Stomach (tissue), 4 donors: ENCODE measurements at regions not wholly inside any gene's neighbourhood (a gene's known extent, or its start where the extent isn't known, plus 50 kb on each side); places are given as distances from the start of the nearest gene placed in this dataset.

Experiments
- POLR2A ChIP-seq, 4 donors: fragments of 450-650 bp; IDR thresholded peaks; one replicate each; pipeline ENCODE4 v1.6.1; 2016; ENCODE audit warnings: antibody characterized with exemption in 4 of 4, control low read depth in 2 of 4, mild to moderate bottlenecking in 1 of 4, moderate library complexity in 1 of 4
- POLR2AphosphoS5 ChIP-seq, 3 donors: sonication (generic); formaldehyde crosslinking; IDR thresholded peaks; one replicate each; pipeline ENCODE4 v1.6.1; 2016; ENCODE audit warnings: antibody characterized with exemption in 3 of 3
- TF ChIP-seq, protein P1 (sequence below), 7 experiments: fragments of 450-650 bp in 4 of 7; fragments of 200-600 bp in 3 of 7; sonication (generic) in 3 of 7; IDR thresholded peaks; one replicate each; pipeline ENCODE4 v1.5.1; 2016 to 2019; ENCODE audit warnings: antibody characterized with exemption in 7 of 7, control low read depth in 2 of 7, mild to moderate bottlenecking in 1 of 7

DNA sequence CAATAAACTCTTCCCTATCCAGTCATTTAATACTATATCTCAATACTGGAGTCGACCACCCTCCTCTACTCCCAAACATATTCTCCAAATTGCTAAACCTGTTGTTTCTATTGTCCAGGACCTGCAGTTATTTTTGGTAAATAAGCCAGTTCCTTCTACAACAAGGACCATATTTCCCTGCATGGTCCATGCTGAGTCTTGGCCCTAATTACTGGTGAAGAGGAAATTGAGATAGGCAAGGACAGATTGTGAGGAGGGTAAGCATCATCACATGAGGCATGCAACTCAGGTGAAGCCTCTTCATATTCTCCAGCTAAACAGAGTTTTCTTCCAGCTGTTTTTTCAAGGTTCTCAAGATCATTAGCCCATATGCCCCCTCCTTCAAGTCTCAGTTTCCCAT lies 1193.6 kb downstream of the RAPGEF2 start:
- TF ChIP-seq, protein P1, sequence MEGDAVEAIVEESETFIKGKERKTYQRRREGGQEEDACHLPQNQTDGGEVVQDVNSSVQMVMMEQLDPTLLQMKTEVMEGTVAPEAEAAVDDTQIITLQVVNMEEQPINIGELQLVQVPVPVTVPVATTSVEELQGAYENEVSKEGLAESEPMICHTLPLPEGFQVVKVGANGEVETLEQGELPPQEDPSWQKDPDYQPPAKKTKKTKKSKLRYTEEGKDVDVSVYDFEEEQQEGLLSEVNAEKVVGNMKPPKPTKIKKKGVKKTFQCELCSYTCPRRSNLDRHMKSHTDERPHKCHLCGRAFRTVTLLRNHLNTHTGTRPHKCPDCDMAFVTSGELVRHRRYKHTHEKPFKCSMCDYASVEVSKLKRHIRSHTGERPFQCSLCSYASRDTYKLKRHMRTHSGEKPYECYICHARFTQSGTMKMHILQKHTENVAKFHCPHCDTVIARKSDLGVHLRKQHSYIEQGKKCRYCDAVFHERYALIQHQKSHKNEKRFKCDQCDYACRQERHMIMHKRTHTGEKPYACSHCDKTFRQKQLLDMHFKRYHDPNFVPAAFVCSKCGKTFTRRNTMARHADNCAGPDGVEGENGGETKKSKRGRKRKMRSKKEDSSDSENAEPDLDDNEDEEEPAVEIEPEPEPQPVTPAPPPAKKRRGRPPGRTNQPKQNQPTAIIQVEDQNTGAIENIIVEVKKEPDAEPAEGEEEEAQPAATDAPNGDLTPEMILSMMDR (IDR thresholded peaks at IDR 0.05) = no peak
- TF ChIP-seq POLR2A (IDR thresholded peaks at IDR 0.05) = no peak
- TF ChIP-seq POLR2AphosphoS5 (IDR thresholded peaks at IDR 0.05) = no peak
